A673 (cell line): ENCODE measurements at regions not wholly inside any gene's neighbourhood (a gene's known extent, or its start where the extent isn't known, plus 50 kb on each side); places are given as distances from the start of the nearest gene placed in this dataset.

Experiments
- CTCF ChIP-seq: fragments of 300-800, 200-600 bp; sonication (generic); conservative IDR thresholded peaks from 2 replicates; pipeline ENCODE4 v1.5.1; 2017; ENCODE audit warnings: low read depth, mild to moderate bottlenecking, antibody characterized with exemption, low read length, moderate library complexity, mixed read lengths
- EZH2 ChIP-seq: fragments of 200-600 bp; sonication (generic); IDR thresholded peaks from 2 replicates; pipeline ENCODE4 v1.6.1; 2017; ENCODE audit warnings: borderline replicate concordance, low read depth, mild to moderate bottlenecking, mixed read lengths, antibody characterized with exemption, low read length; ENCODE audit not compliant: poor library complexity, severe bottlenecking

DNA sequence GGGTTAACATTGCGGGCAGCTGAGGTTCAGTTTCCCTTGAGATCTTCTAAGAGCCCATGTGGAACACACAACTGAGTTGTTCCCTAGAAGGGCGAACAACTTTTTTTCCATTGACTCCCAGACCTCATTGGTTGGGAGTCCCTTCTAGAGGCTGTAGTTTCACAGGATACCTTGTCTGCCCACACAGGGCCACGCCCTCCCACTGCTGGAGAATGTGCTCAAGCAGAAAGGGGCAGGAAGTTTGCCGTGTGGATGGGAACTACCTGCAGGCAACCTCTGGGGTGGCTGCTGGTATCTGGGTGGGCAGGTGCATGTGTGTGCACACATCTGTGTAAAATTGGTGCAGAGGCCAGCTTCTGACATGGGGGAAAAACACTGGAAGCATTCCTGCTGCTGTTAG is 178.8 kb upstream of the PSMD7 start:
- TF ChIP-seq CTCF (no peak), EZH2 (no peak)
